ENCODE measurements at regions not wholly inside any gene's neighbourhood (a gene's known extent, or its start where the extent isn't known, plus 50 kb on each side); places are given as distances from the start of the nearest gene placed in this dataset.

DNA sequence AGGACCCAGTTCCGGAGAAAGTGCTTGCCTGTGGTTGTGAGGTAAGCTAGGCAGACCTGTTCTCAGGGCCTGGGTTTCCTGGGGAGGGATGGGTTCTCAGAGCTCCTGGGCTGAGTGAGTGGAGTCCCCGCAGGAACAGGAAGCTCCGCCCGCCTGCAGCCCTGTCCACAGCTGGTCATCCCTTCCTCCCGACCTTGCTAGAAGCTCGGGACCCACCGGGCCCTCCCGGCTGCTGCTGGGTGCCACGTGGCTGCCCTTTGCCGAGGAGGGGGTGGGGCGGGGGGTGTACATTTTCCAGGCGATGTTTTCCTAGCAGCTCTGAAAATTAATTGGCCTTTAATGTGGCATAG is 198.1 kb downstream of the C9orf50 start:
- Histone ChIP-seq H3K36me3 (ENCODE audit: insufficient read depth, low read length, poor library complexity, severe bottlenecking) (no peaks in the 10 kb centered on the region), H3K4me3 (ENCODE audit: low read depth, low read length, poor library complexity, severe bottlenecking) (no peak overlapping the region), H3K27ac (ENCODE audit: low read depth, low read length, poor library complexity, severe bottlenecking) (no peak overlapping the region), H3K9me3 (ENCODE audit: low read depth, low read length, poor library complexity, severe bottlenecking) (no peaks in the 10 kb centered on the region), H3K27me3 (replicated peaks; ENCODE audit: insufficient read depth, low read depth, low read length, poor library complexity) (no peaks in the 10 kb centered on the region), H3K4me1 (ENCODE audit: insufficient read depth, low read length, poor library complexity, severe bottlenecking) (peaks cover 5% of the 10 kb centered on the region)
- CTCF ChIA-PET, result no interaction called here
- POLR2A ChIA-PET (ENCODE audit: low non-redundant PET), result no interaction called here
- DNase-seq (ENCODE audit: low spot score), result no peak
- intact Hi-C loops (cut with micrococcal nuclease; ENCODE audit: unreplicated experiment), result no loop called here
- TF ChIP-seq, protein P1, sequence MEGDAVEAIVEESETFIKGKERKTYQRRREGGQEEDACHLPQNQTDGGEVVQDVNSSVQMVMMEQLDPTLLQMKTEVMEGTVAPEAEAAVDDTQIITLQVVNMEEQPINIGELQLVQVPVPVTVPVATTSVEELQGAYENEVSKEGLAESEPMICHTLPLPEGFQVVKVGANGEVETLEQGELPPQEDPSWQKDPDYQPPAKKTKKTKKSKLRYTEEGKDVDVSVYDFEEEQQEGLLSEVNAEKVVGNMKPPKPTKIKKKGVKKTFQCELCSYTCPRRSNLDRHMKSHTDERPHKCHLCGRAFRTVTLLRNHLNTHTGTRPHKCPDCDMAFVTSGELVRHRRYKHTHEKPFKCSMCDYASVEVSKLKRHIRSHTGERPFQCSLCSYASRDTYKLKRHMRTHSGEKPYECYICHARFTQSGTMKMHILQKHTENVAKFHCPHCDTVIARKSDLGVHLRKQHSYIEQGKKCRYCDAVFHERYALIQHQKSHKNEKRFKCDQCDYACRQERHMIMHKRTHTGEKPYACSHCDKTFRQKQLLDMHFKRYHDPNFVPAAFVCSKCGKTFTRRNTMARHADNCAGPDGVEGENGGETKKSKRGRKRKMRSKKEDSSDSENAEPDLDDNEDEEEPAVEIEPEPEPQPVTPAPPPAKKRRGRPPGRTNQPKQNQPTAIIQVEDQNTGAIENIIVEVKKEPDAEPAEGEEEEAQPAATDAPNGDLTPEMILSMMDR (conservative IDR thresholded peaks at IDR 0.05; ENCODE audit: low read depth, low read length), result no peak
- no peak for TF ChIP-seq EZH2 (IDR thresholded peaks at IDR 0.05; ENCODE audit: borderline replicate concordance, low read depth, low read length, poor library complexity, severe bottlenecking)
- BruUV-seq (replicated peaks), result no TSS peak

DNA sequence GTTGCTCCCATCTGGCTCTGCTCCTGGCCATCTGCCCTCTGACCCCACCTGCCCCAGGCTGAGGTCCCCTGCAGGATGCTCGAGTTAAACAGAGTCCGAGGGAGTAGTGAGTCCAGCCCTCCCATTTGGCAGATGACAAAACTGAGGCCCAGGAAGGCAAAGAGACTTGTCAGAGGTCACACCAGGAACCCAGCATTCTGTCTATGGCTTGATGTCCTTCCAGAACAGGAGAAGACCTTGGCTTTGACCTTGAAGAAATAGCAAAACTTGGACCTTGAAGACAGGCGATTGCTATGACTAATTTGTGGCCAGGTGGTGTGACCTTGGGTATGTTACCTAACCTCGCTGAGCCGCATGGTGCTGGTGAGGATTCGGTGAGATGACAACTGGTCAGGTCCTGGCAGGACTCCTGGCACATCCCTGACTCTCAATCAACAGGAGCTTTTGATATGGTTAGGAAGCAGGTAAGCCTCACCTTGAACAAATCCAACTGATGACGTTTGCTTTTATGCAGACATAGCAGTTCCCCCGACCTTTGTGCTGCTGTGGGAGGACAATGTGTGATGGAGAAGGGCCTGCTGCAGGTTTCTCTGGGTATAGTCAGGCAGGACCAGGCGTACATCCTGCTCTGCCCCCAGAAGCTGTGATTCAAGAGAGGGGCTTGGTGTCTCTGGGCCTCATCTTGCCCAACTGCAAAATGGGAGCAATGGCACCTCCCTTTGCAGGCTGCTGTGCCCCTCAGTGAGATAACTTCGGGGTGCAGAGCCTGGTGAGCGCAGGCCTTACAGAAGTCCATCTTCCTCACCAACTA is 198.7 kb downstream of the C9orf50 start:
- DNase-seq (ENCODE audit: low spot score), result no peak
- ChIA-PET CTCF (no interaction called here), POLR2A (ENCODE audit: low non-redundant PET) (no interaction called here)
- H3K27ac ChIP-seq (ENCODE audit: low read depth, low read length, poor library complexity, severe bottlenecking), result no peak overlapping the region
- H3K36me3 ChIP-seq (ENCODE audit: insufficient read depth, low read length, poor library complexity, severe bottlenecking), result no peaks in the 10 kb centered on the region
- intact Hi-C loops (cut with micrococcal nuclease; ENCODE audit: unreplicated experiment), result no loop called here
- no peaks in the 10 kb centered on the region for H3K27me3 ChIP-seq (replicated peaks; ENCODE audit: insufficient read depth, low read depth, low read length, poor library complexity)
- peaks cover 5% of the 10 kb centered on the region for H3K4me1 ChIP-seq (ENCODE audit: insufficient read depth, low read length, poor library complexity, severe bottlenecking)
- H3K4me3 ChIP-seq (ENCODE audit: low read depth, low read length, poor library complexity, severe bottlenecking), result no peak overlapping the region
- TF ChIP-seq EZH2 (IDR thresholded peaks at IDR 0.05; ENCODE audit: borderline replicate concordance, low read depth, low read length, poor library complexity, severe bottlenecking), result no peak
- TF ChIP-seq, protein P1 (conservative IDR thresholded peaks at IDR 0.05; ENCODE audit: low read depth, low read length), result no peak
- H3K9me3 ChIP-seq (ENCODE audit: low read depth, low read length, poor library complexity, severe bottlenecking), result no peaks in the 10 kb centered on the region
- no TSS peak for BruUV-seq (replicated peaks)

DNA sequence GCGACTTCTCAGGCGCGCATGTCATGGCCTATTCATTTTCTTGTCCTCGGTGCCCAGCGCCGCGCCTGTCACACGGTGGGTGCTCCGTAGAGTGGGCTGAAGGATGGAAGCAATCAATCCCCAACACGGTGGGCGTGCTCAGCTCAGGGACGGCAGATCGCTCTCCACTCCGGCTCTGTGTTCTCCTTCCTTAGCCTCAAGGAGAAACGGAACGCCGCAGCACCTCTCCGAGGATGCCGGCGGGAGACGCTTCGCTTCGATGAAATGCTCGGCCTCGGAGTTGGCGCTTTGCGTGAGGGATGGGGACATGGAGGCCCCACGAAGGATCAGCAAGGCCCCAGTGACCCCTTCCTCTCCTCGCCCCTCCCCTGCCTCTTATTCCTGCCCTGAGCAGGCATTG is 199.5 kb downstream of the C9orf50 start:
- Histone ChIP-seq H3K9me3 (ENCODE audit: low read depth, low read length, poor library complexity, severe bottlenecking) (no peaks in the 10 kb centered on the region), H3K27ac (ENCODE audit: low read depth, low read length, poor library complexity, severe bottlenecking) (no peak overlapping the region), H3K4me1 (ENCODE audit: insufficient read depth, low read length, poor library complexity, severe bottlenecking) (peaks cover 5% of the 10 kb centered on the region), H3K27me3 (replicated peaks; ENCODE audit: insufficient read depth, low read depth, low read length, poor library complexity) (no peaks in the 10 kb centered on the region), H3K4me3 (ENCODE audit: low read depth, low read length, poor library complexity, severe bottlenecking) (no peak overlapping the region), H3K36me3 (ENCODE audit: insufficient read depth, low read length, poor library complexity, severe bottlenecking) (no peaks in the 10 kb centered on the region)
- DNase-seq (ENCODE audit: low spot score), result no peak
- intact Hi-C loops (cut with micrococcal nuclease; ENCODE audit: unreplicated experiment), result no loop called here
- no TSS peak for BruUV-seq (replicated peaks)
- CTCF ChIA-PET, result no interaction called here
- POLR2A ChIA-PET (ENCODE audit: low non-redundant PET), result interaction anchor here (0.6 kb wide), 1 partner anchor 219 kb away, joined by 5 read pairs; no protein-coding TSS in a partner anchor
- TF ChIP-seq EZH2 (IDR thresholded peaks at IDR 0.05; ENCODE audit: borderline replicate concordance, low read depth, low read length, poor library complexity, severe bottlenecking), result no peak
- TF ChIP-seq, protein P1 (conservative IDR thresholded peaks at IDR 0.05; ENCODE audit: low read depth, low read length), result no peak
